ENCODE measurements at regions not wholly inside any gene's neighbourhood (a gene's known extent, or its start where the extent isn't known, plus 50 kb on each side); places are given as distances from the start of the nearest gene placed in this dataset.

GRCh38 chrX:80266287-80266686 is 154.0 kb upstream of the TENT5D start:
- ATAC-seq: no peak
- no peaks in the 10 kb centered on the region for H3K36me3 Mint-ChIP-seq (ENCODE audit: low read depth)
- H3K4me3 Mint-ChIP-seq: no peak overlapping the region
- H3K27ac Mint-ChIP-seq: no peak overlapping the region
- H3K4me1 Mint-ChIP-seq: no peaks in the 10 kb centered on the region
- H3K27me3 Mint-ChIP-seq: no peaks in the 10 kb centered on the region
- H3K9me3 Mint-ChIP-seq: no peaks in the 10 kb centered on the region
- DNase-seq: no peak

GRCh38 chrX:80266979-80267378 is 153.3 kb upstream of the TENT5D start:
- Mint-ChIP-seq H3K27me3 (no peaks in the 10 kb centered on the region), H3K9me3 (no peaks in the 10 kb centered on the region), H3K27ac (no peak overlapping the region), H3K36me3 (ENCODE audit: low read depth) (no peaks in the 10 kb centered on the region), H3K4me1 (no peaks in the 10 kb centered on the region), H3K4me3 (no peak overlapping the region)
- DNase-seq (no peak), ATAC-seq (no peak)

GRCh38 chrX:80267790-80268189 is 152.5 kb upstream of the TENT5D start:
- Mint-ChIP-seq H3K36me3 (ENCODE audit: low read depth) (no peaks in the 10 kb centered on the region), H3K27me3 (no peaks in the 10 kb centered on the region), H3K4me3 (no peak overlapping the region), H3K9me3 (no peaks in the 10 kb centered on the region), H3K27ac (no peak overlapping the region), H3K4me1 (no peaks in the 10 kb centered on the region)
- ATAC-seq: no peak
- no peak for DNase-seq

- no peak for DNase-seq
- H3K36me3 Mint-ChIP-seq (ENCODE audit: low read depth): no peaks in the 10 kb centered on the region
- H3K27ac Mint-ChIP-seq: no peak overlapping the region
- ATAC-seq: no peak
- no peak overlapping the region for H3K4me3 Mint-ChIP-seq
- H3K9me3 Mint-ChIP-seq: no peaks in the 10 kb centered on the region
- H3K4me1 Mint-ChIP-seq: no peaks in the 10 kb centered on the region
- no peaks in the 10 kb centered on the region for H3K27me3 Mint-ChIP-seq
These were observed 137.7 kb upstream of the TENT5D start for GRCh38 chrX:80282535-80282934.

GRCh38 chrX:80285131-80285773 is 135.0 kb upstream of the TENT5D start:
- H3K27me3 Mint-ChIP-seq: no peaks in the 10 kb centered on the region
- peak; percentile 1 for DNase-seq
- H3K27ac Mint-ChIP-seq: no peak overlapping the region
- H3K9me3 Mint-ChIP-seq: no peaks in the 10 kb centered on the region
- H3K4me1 Mint-ChIP-seq: no peaks in the 10 kb centered on the region
- H3K36me3 Mint-ChIP-seq (ENCODE audit: low read depth): no peaks in the 10 kb centered on the region
- ATAC-seq: no peak
- H3K4me3 Mint-ChIP-seq: no peak overlapping the region

- no peak overlapping the region for H3K27ac Mint-ChIP-seq
- no peak for DNase-seq
- no peaks in the 10 kb centered on the region for H3K36me3 Mint-ChIP-seq (ENCODE audit: low read depth)
- no peaks in the 10 kb centered on the region for H3K27me3 Mint-ChIP-seq
- no peak overlapping the region for H3K4me3 Mint-ChIP-seq
- no peaks in the 10 kb centered on the region for H3K9me3 Mint-ChIP-seq
- no peak for ATAC-seq
- no peaks in the 10 kb centered on the region for H3K4me1 Mint-ChIP-seq
These were observed 129.4 kb upstream of the TENT5D start for GRCh38 chrX:80290834-80291233.

- no peaks in the 10 kb centered on the region for H3K4me1 Mint-ChIP-seq
- H3K27me3 Mint-ChIP-seq: no peaks in the 10 kb centered on the region
- no peak overlapping the region for H3K4me3 Mint-ChIP-seq
- DNase-seq: no peak
- H3K27ac Mint-ChIP-seq: no peak overlapping the region
- no peak for ATAC-seq
- H3K36me3 Mint-ChIP-seq (ENCODE audit: low read depth): no peaks in the 10 kb centered on the region
- H3K9me3 Mint-ChIP-seq: no peaks in the 10 kb centered on the region
These were observed 126.9 kb upstream of the TENT5D start for GRCh38 chrX:80293354-80293753.

GRCh38 chrX:80306007-80306406 is 114.2 kb upstream of the TENT5D start:
- H3K27me3 Mint-ChIP-seq: no peaks in the 10 kb centered on the region
- ATAC-seq (no peak), DNase-seq (no peak)
- peaks cover 4% of the 10 kb centered on the region for H3K9me3 Mint-ChIP-seq
- no peak overlapping the region for H3K4me3 Mint-ChIP-seq
- H3K4me1 Mint-ChIP-seq: no peaks in the 10 kb centered on the region
- no peaks in the 10 kb centered on the region for H3K36me3 Mint-ChIP-seq (ENCODE audit: low read depth)
- H3K27ac Mint-ChIP-seq: no peak overlapping the region

- H3K9me3 Mint-ChIP-seq: no peaks in the 10 kb centered on the region
- no peaks in the 10 kb centered on the region for H3K36me3 Mint-ChIP-seq (ENCODE audit: low read depth)
- no peaks in the 10 kb centered on the region for H3K27me3 Mint-ChIP-seq
- no peak for ATAC-seq
- H3K27ac Mint-ChIP-seq: no peak overlapping the region
- H3K4me1 Mint-ChIP-seq: no peaks in the 10 kb centered on the region
- H3K4me3 Mint-ChIP-seq: no peak overlapping the region
- DNase-seq: no peak
These were observed 107.8 kb upstream of the TENT5D start for GRCh38 chrX:80312448-80312847.

GRCh38 chrX:80316526-80316925 is 103.7 kb upstream of the TENT5D start:
- Mint-ChIP-seq H3K4me3 (no peak overlapping the region), H3K9me3 (no peaks in the 10 kb centered on the region), H3K4me1 (no peaks in the 10 kb centered on the region), H3K36me3 (ENCODE audit: low read depth) (no peaks in the 10 kb centered on the region), H3K27me3 (no peaks in the 10 kb centered on the region), H3K27ac (no peak overlapping the region)
- ATAC-seq (no peak), DNase-seq (no peak)

- Mint-ChIP-seq H3K27me3 (no peaks in the 10 kb centered on the region), H3K4me3 (no peak overlapping the region), H3K27ac (no peak overlapping the region), H3K36me3 (ENCODE audit: low read depth) (no peaks in the 10 kb centered on the region), H3K4me1 (no peaks in the 10 kb centered on the region), H3K9me3 (peaks cover 8% of the 10 kb centered on the region)
- ATAC-seq: no peak
- no peak for DNase-seq
These were observed 102.6 kb upstream of the TENT5D start for GRCh38 chrX:80317646-80318045.

- DNase-seq: no peak
- no peak overlapping the region for H3K27ac Mint-ChIP-seq
- H3K4me1 Mint-ChIP-seq: no peaks in the 10 kb centered on the region
- H3K9me3 Mint-ChIP-seq: no peaks in the 10 kb centered on the region
- H3K27me3 Mint-ChIP-seq: no peaks in the 10 kb centered on the region
- H3K36me3 Mint-ChIP-seq (ENCODE audit: low read depth): no peaks in the 10 kb centered on the region
- no peak overlapping the region for H3K4me3 Mint-ChIP-seq
- no peak for ATAC-seq
These were observed 89.0 kb upstream of the TENT5D start for GRCh38 chrX:80331285-80331684.

GRCh38 chrX:80334583-80334982 is 85.7 kb upstream of the TENT5D start:
- DNase-seq (no peak), ATAC-seq (no peak)
- no peaks in the 10 kb centered on the region for H3K27me3 Mint-ChIP-seq
- peak overlapping the region; percentile 21 for H3K4me3 Mint-ChIP-seq
- no peaks in the 10 kb centered on the region for H3K36me3 Mint-ChIP-seq (ENCODE audit: low read depth)
- no peak overlapping the region for H3K27ac Mint-ChIP-seq
- H3K9me3 Mint-ChIP-seq: no peaks in the 10 kb centered on the region
- H3K4me1 Mint-ChIP-seq: no peaks in the 10 kb centered on the region

- H3K36me3 Mint-ChIP-seq (ENCODE audit: low read depth): no peaks in the 10 kb centered on the region
- no peak for ATAC-seq
- H3K9me3 Mint-ChIP-seq: no peaks in the 10 kb centered on the region
- peak; percentile 18 for DNase-seq
- peak overlapping the region; percentile 21 for H3K4me3 Mint-ChIP-seq
- H3K4me1 Mint-ChIP-seq: no peaks in the 10 kb centered on the region
- no peak overlapping the region for H3K27ac Mint-ChIP-seq
- H3K27me3 Mint-ChIP-seq: no peaks in the 10 kb centered on the region
These were observed 85.0 kb upstream of the TENT5D start for GRCh38 chrX:80335062-80335830.

GRCh38 chrX:80354966-80355465 is 65.2 kb upstream of the TENT5D start:
- Mint-ChIP-seq H3K36me3 (ENCODE audit: low read depth) (no peaks in the 10 kb centered on the region), H3K4me1 (no peaks in the 10 kb centered on the region), H3K4me3 (no peak overlapping the region), H3K27ac (no peak overlapping the region), H3K9me3 (no peaks in the 10 kb centered on the region), H3K27me3 (no peaks in the 10 kb centered on the region)
- ATAC-seq: no peak
- no peak for DNase-seq

Data from activated naive CD8-positive, alpha-beta T cell treated with anti-CD3 and anti-CD28 coated beads, Interleukin-2, amount 50 U/mL, for 24 hours (primary cell).